ENCODE measurements at regions not wholly inside any gene's neighbourhood (a gene's known extent, or its start where the extent isn't known, plus 50 kb on each side); places are given as distances from the start of the nearest gene placed in this dataset.

DNA sequence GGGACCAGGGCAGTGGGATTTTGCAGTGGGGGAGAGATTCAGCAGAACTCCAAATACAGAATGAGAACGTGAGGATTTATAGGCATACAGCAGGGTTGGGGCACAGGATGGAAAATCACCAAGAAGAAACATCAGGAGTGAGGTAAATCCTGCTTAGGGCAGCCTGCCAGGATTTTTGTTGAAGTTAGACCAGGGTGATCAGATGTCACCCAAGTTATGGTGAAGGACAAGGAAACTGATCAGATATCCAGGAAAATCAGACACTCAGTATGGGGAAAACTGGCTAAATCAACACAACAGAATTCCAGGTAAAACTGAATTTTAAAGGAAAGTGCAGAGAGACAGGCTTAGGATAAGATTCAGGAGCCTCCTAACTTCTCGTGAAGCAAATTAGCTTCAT lies 682.4 kb downstream of the TMEM121 start:
- Histone ChIP-seq H3K9me3 (no peaks in the 10 kb centered on the region), H3K27me3 (no peaks in the 10 kb centered on the region), H3K4me1 (no peaks in the 10 kb centered on the region), H3K27ac (no peak overlapping the region), H3K36me3 (no peaks in the 10 kb centered on the region), H3K4me3 (no peak overlapping the region)
- TF ChIP-seq POLR2AphosphoS5 (IDR thresholded peaks at IDR 0.05; ENCODE audit: insufficient read depth in 1 of 2, low read depth in 1 of 2) (no peak), POLR2A (IDR thresholded peaks at IDR 0.05) (no peak)
- TF ChIP-seq, protein P1, sequence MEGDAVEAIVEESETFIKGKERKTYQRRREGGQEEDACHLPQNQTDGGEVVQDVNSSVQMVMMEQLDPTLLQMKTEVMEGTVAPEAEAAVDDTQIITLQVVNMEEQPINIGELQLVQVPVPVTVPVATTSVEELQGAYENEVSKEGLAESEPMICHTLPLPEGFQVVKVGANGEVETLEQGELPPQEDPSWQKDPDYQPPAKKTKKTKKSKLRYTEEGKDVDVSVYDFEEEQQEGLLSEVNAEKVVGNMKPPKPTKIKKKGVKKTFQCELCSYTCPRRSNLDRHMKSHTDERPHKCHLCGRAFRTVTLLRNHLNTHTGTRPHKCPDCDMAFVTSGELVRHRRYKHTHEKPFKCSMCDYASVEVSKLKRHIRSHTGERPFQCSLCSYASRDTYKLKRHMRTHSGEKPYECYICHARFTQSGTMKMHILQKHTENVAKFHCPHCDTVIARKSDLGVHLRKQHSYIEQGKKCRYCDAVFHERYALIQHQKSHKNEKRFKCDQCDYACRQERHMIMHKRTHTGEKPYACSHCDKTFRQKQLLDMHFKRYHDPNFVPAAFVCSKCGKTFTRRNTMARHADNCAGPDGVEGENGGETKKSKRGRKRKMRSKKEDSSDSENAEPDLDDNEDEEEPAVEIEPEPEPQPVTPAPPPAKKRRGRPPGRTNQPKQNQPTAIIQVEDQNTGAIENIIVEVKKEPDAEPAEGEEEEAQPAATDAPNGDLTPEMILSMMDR (IDR thresholded peaks at IDR 0.05): no peak
- intact Hi-C loops (cut with DNase I): no loop called here
- no peak for DNase-seq (ENCODE audit: extremely low spot score in 2 of 2)

DNA sequence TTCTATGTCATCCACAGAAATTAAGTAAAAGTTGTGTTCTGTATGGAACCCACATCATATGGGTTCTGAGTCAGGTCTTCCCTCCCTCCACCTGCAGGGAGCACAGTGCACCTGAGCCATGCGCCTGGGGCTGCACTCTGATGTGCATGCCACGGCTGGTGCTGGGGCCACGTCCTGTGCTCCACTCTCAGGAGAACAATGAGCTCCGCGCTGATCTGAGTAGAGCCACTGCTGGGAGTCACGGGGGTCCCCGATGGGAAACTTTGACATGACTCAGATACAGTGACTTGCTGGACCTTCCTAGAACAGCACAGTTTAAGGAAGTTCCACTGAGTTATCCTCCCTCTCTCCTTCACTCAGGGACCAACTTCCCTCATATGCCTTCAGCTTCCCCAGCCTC lies 683.4 kb downstream of the TMEM121 start:
- TF ChIP-seq POLR2AphosphoS5 (IDR thresholded peaks at IDR 0.05; ENCODE audit: insufficient read depth in 1 of 2, low read depth in 1 of 2) (no peak), POLR2A (IDR thresholded peaks at IDR 0.05) (no peak)
- TF ChIP-seq, protein P1 (IDR thresholded peaks at IDR 0.05): no peak
- H3K9me3 ChIP-seq: no peaks in the 10 kb centered on the region
- no peak overlapping the region for H3K4me3 ChIP-seq
- DNase-seq (ENCODE audit: extremely low spot score in 2 of 2): no peak
- intact Hi-C loops (cut with DNase I): no loop called here
- H3K27ac ChIP-seq: no peak overlapping the region
- H3K36me3 ChIP-seq: no peaks in the 10 kb centered on the region
- no peaks in the 10 kb centered on the region for H3K27me3 ChIP-seq
- H3K4me1 ChIP-seq: no peaks in the 10 kb centered on the region

DNA sequence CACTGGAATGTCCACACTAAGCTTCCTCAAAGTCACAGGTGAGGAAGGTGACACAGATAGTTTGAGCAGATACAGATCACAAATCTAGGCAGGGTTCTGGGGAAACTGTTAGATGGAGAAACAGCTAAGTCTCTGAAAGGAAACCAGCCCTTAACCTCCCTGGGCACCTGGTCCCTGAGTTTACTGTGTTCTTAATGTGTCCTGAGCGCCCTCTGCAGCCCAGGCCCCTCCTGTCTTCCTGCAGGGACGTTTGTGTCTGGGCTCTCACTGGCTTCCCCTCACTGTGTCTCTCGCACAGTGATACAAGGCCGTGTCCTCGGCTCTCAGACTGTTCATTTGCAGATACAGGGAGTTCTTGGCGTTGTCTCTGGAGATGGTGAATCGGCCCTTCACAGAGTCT lies 684.3 kb downstream of the TMEM121 start:
- TF ChIP-seq POLR2A (IDR thresholded peaks at IDR 0.05) (no peak), POLR2AphosphoS5 (IDR thresholded peaks at IDR 0.05; ENCODE audit: insufficient read depth in 1 of 2, low read depth in 1 of 2) (no peak)
- TF ChIP-seq, protein P1 (IDR thresholded peaks at IDR 0.05): no peak
- Histone ChIP-seq H3K27ac (no peak overlapping the region), H3K4me3 (no peak overlapping the region), H3K9me3 (no peaks in the 10 kb centered on the region), H3K27me3 (no peaks in the 10 kb centered on the region), H3K36me3 (no peaks in the 10 kb centered on the region), H3K4me1 (no peaks in the 10 kb centered on the region)
- DNase-seq (ENCODE audit: extremely low spot score in 2 of 2): no peak
- intact Hi-C loops (cut with DNase I): no loop called here

DNA sequence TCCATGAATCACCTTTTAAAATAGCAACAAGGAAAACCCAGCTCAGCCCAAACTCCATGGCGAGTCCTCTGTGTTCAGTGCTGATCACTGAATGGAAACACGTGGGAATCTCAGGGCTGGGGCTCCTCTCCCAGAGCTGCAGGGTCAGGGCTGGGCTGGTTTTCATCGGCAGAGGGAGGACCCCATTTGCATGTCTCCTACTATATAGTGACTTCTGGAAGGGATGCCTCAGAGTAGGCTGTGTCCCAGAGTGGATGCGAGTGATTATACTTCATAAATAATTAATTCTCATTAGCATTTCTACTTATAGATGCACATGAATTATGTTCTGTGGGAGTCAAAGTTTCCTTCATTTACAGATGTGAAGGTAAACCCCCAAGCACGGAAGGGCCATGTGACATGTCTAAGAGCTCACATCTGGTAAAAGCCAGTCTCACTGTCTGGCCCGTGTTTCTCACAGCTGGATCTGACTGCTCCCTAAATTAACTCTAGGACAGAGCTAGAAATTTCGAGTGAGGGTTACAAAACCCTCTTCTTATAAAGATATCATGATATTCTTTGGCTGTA lies 685.0 kb downstream of the TMEM121 start:
- intact Hi-C loops (cut with DNase I): no loop called here
- no peaks in the 10 kb centered on the region for H3K4me1 ChIP-seq
- no peak overlapping the region for H3K27ac ChIP-seq
- H3K36me3 ChIP-seq: no peaks in the 10 kb centered on the region
- H3K27me3 ChIP-seq: no peaks in the 10 kb centered on the region
- TF ChIP-seq POLR2A (IDR thresholded peaks at IDR 0.05): no peak
- TF ChIP-seq, protein P1 (IDR thresholded peaks at IDR 0.05): no peak
- TF ChIP-seq POLR2AphosphoS5 (IDR thresholded peaks at IDR 0.05; ENCODE audit: insufficient read depth in 1 of 2, low read depth in 1 of 2): no peak
- no peak for DNase-seq (ENCODE audit: extremely low spot score in 2 of 2)
- H3K9me3 ChIP-seq: no peaks in the 10 kb centered on the region
- H3K4me3 ChIP-seq: no peak overlapping the region

DNA sequence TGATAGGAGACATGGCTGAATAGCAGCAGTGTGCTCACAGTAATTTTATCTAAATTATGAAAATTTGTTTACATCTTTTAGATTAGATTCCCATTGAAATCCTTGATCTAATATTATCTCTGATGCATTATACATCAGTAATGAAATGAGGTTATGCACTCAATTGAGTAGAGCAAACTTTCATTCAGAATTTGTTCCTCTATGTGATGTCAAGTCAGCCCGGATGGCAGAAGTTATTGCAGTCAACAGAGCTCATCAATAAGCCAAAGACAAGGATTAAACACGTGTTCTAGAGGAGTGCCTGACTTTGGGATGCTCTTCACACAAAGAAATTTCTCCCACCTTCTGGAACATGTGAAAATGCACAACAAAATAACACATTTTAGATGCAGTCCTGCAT lies 688.8 kb downstream of the TMEM121 start:
- no peaks in the 10 kb centered on the region for H3K9me3 ChIP-seq
- H3K36me3 ChIP-seq: no peaks in the 10 kb centered on the region
- TF ChIP-seq, protein P1 (IDR thresholded peaks at IDR 0.05): no peak
- TF ChIP-seq POLR2AphosphoS5 (IDR thresholded peaks at IDR 0.05; ENCODE audit: insufficient read depth in 1 of 2, low read depth in 1 of 2): no peak
- no peak for TF ChIP-seq POLR2A (IDR thresholded peaks at IDR 0.05)
- DNase-seq (ENCODE audit: extremely low spot score in 2 of 2): no peak
- H3K4me3 ChIP-seq: no peak overlapping the region
- H3K4me1 ChIP-seq: no peaks in the 10 kb centered on the region
- intact Hi-C loops (cut with DNase I): no loop called here
- H3K27ac ChIP-seq: no peak overlapping the region
- H3K27me3 ChIP-seq: no peaks in the 10 kb centered on the region
